Activated CD8-positive, alpha-beta memory T cell treated with anti-CD3 and anti-CD28 coated beads, Interleukin-2, amount 10 ng/mL, durations not matched to agents 7 days and 5 days (primary cell): ENCODE measurements at regions not wholly inside any gene's neighbourhood (a gene's known extent, or its start where the extent isn't known, plus 50 kb on each side); places are given as distances from the start of the nearest gene placed in this dataset.
"Not testable (repeated sequence)": the region's sequence is repeated elsewhere in the genome, so short reads cannot be mapped to it uniquely, and the experiment has no call there.

ENCODE experiments used
- ATAC-seq: fragments of 150-1000 bp; cut with Tn5 transposase; one replicate; pipeline ENCODE4 v1.10.0; 2021; ENCODE audit warnings: moderate library complexity
- CTCF ChIA-PET: fragments of 350-600 bp; sonication (Branson Sonifier 250); formaldehyde crosslinking; loops from one replicate; lab custom pipeline; 2021; ENCODE audit warnings: antibody characterized with exemption; lab: Charles Lee
- DNase-seq: peaks from one replicate; pipeline ENCODE4 v3.0.0-alpha.2; 2020
- H3K27ac Mint-ChIP-seq: one replicate; pipeline ENCODE4 v1.8.0; 2021; ENCODE audit warnings: mild to moderate bottlenecking, mixed read lengths
- H3K27me3 Mint-ChIP-seq: one replicate; pipeline ENCODE4 v1.8.0; 2021; ENCODE audit warnings: mixed read lengths
- H3K36me3 Mint-ChIP-seq: one replicate; pipeline ENCODE4 v1.8.0; 2021; ENCODE audit warnings: mild to moderate bottlenecking, mixed read lengths
- H3K4me1 Mint-ChIP-seq: one replicate; pipeline ENCODE4 v1.8.0; 2021; ENCODE audit warnings: mixed read lengths
- H3K4me3 Mint-ChIP-seq: one replicate; pipeline ENCODE4 v1.8.0; 2021; ENCODE audit warnings: mild to moderate bottlenecking, moderate library complexity, mixed read lengths
- H3K9me3 Mint-ChIP-seq: one replicate; pipeline ENCODE4 v1.8.0; 2022; ENCODE audit warnings: low read depth, mixed read lengths

GRCh38 chr2:144745424-144745823 lies 225.5 kb upstream of the ZEB2 start:
- Mint-ChIP-seq H3K27ac (no peak overlapping the region), H3K36me3 (peaks cover 1% of the 10 kb centered on the region), H3K9me3 (peaks cover 10% of the 10 kb centered on the region), H3K27me3 (no peaks in the 10 kb centered on the region), H3K4me1 (no peaks in the 10 kb centered on the region), H3K4me3 (no peak overlapping the region)
- ATAC-seq, result no peak
- CTCF ChIA-PET, result no interaction called here
- no peak for DNase-seq

- CTCF ChIA-PET, result no interaction called here
- no peak for DNase-seq
- no peak for ATAC-seq
- Mint-ChIP-seq H3K4me3 (no peak overlapping the region), H3K4me1 (no peaks in the 10 kb centered on the region), H3K27me3 (peaks cover 4% of the 10 kb centered on the region), H3K36me3 (no peaks in the 10 kb centered on the region), H3K27ac (no peak overlapping the region), H3K9me3 (no peaks in the 10 kb centered on the region)
Measured at GRCh38 chr2:144738749-144739148, 218.8 kb upstream of the ZEB2 start.

- ATAC-seq (no peak), DNase-seq (no peak)
- H3K4me3 Mint-ChIP-seq, result no peak overlapping the region
- CTCF ChIA-PET, result no interaction called here
- H3K27me3 Mint-ChIP-seq, result peaks cover 8% of the 10 kb centered on the region
- H3K36me3 Mint-ChIP-seq, result no peaks in the 10 kb centered on the region
- no peak overlapping the region for H3K27ac Mint-ChIP-seq
- H3K4me1 Mint-ChIP-seq, result no peaks in the 10 kb centered on the region
- H3K9me3 Mint-ChIP-seq, result no peaks in the 10 kb centered on the region
Measured at GRCh38 chr2:144730711-144731110, 210.8 kb upstream of the ZEB2 start.

- H3K4me3 Mint-ChIP-seq, CTCF ChIA-PET, H3K9me3 Mint-ChIP-seq, DNase-seq, H3K27me3 Mint-ChIP-seq, H3K36me3 Mint-ChIP-seq, H3K4me1 Mint-ChIP-seq, H3K27ac Mint-ChIP-seq, ATAC-seq: not testable (repeated sequence)
Measured at GRCh38 chr2:144724460-144724859, 204.5 kb upstream of the ZEB2 start.

GRCh38 chr2:144718376-144718775 lies 198.5 kb upstream of the ZEB2 start:
- H3K4me3 Mint-ChIP-seq, result no peak overlapping the region
- peaks cover 5% of the 10 kb centered on the region for H3K27me3 Mint-ChIP-seq
- CTCF ChIA-PET, result no interaction called here
- H3K9me3 Mint-ChIP-seq, result peaks cover 4% of the 10 kb centered on the region
- no peak for ATAC-seq
- H3K36me3 Mint-ChIP-seq, result peaks cover 4% of the 10 kb centered on the region
- H3K4me1 Mint-ChIP-seq, result no peaks in the 10 kb centered on the region
- no peak overlapping the region for H3K27ac Mint-ChIP-seq
- no peak for DNase-seq

DNA sequence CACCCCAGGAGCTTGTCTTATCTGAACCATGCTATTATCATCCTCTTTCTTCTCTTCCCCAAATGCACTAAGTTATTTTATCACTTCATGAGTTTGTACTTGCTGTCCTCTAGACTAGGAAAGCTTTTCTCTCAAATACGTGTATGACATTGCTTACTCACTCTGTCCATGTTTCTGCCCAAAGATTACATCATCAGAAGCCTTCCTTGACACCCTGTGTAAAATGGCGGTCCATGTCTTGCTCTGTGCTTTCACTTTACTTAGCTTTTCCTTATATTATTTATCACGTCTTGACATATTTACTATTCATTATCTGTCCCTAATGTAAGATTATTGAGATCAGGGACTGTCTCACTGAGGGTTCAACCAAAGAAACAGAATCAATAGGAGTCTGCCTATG lies 196.1 kb upstream of the ZEB2 start:
- no peak overlapping the region for H3K27ac Mint-ChIP-seq
- H3K9me3 Mint-ChIP-seq, result peaks cover 4% of the 10 kb centered on the region
- no peak overlapping the region for H3K4me3 Mint-ChIP-seq
- DNase-seq (no peak), ATAC-seq (no peak)
- H3K4me1 Mint-ChIP-seq, result no peaks in the 10 kb centered on the region
- H3K27me3 Mint-ChIP-seq, result peaks cover 8% of the 10 kb centered on the region
- peaks cover 4% of the 10 kb centered on the region for H3K36me3 Mint-ChIP-seq
- CTCF ChIA-PET, result no interaction called here

DNA sequence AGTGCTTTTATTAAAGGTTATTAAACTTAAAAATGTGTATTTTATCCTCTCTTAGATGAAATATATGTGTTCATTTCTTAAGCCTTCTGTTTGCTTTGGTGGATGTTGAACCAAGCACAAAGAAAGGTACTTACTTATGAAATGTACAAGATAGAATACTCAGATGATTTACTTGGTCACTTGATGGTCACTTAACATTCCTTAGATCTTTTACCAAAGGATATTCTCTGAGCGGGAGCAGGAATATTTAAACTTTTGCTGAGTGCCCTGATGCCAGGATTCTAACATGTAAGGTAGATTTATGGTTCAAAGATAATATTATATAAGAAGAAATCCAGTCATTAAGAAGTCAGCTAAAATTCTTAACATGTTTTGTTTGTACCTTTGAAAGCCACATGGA lies 193.5 kb upstream of the ZEB2 start:
- Mint-ChIP-seq H3K27me3 (peaks cover 13% of the 10 kb centered on the region), H3K4me3 (no peak overlapping the region), H3K36me3 (peaks cover 4% of the 10 kb centered on the region), H3K4me1 (no peaks in the 10 kb centered on the region), H3K9me3 (peaks cover 4% of the 10 kb centered on the region), H3K27ac (no peak overlapping the region)
- CTCF ChIA-PET, result no interaction called here
- no peak for ATAC-seq
- no peak for DNase-seq

- Mint-ChIP-seq H3K27me3 (peaks cover 13% of the 10 kb centered on the region), H3K27ac (no peak overlapping the region)
- CTCF ChIA-PET, result no interaction called here
Measured at GRCh38 chr2:144712550-144712940, 192.6 kb upstream of the ZEB2 start.

GRCh38 chr2:144711630-144712549 lies 192.0 kb upstream of the ZEB2 start:
- DNase-seq (no peak), ATAC-seq (no peak)
- no peak overlapping the region for H3K4me3 Mint-ChIP-seq
- no peak overlapping the region for H3K27ac Mint-ChIP-seq
- no peaks in the 10 kb centered on the region for H3K36me3 Mint-ChIP-seq
- no peaks in the 10 kb centered on the region for H3K4me1 Mint-ChIP-seq
- CTCF ChIA-PET, result no interaction called here
- H3K9me3 Mint-ChIP-seq, result no peaks in the 10 kb centered on the region
- peaks cover 15% of the 10 kb centered on the region for H3K27me3 Mint-ChIP-seq

More at GRCh38 chr2:144712550-144712940, 192.6 kb upstream of the ZEB2 start:
- ATAC-seq (no peak), DNase-seq (no peak)
- no peaks in the 10 kb centered on the region for H3K4me1 Mint-ChIP-seq
- no peak overlapping the region for H3K4me3 Mint-ChIP-seq
- no peaks in the 10 kb centered on the region for H3K36me3 Mint-ChIP-seq
- H3K9me3 Mint-ChIP-seq, result no peaks in the 10 kb centered on the region

DNA sequence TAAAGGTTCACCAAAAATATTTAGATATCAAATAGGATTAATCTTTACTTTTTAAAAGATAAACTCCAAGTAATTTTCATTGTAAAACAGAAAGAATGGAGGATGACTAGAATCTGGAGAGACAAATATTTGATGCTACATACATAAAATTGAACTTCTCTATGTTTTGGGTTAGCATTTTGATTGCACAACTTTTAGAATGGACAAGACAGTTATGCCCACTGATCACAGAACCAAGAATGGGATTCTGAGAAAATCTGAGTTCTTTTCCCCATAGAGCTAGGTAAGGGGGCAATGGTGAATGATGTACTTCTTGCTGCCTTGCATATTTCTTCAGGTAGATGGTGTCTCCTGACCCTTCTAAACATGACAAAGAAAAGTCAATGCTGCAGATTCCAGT lies 191.2 kb upstream of the ZEB2 start:
- CTCF ChIA-PET, result no interaction called here
- Mint-ChIP-seq H3K27me3 (peaks cover 19% of the 10 kb centered on the region), H3K4me3 (no peak overlapping the region), H3K36me3 (no peaks in the 10 kb centered on the region), H3K9me3 (no peaks in the 10 kb centered on the region), H3K4me1 (no peaks in the 10 kb centered on the region), H3K27ac (no peak overlapping the region)
- no peak for DNase-seq
- ATAC-seq, result no peak

- ATAC-seq, result no peak
- Mint-ChIP-seq H3K36me3 (no peaks in the 10 kb centered on the region), H3K9me3 (no peaks in the 10 kb centered on the region), H3K4me1 (no peaks in the 10 kb centered on the region), H3K27me3 (peaks cover 31% of the 10 kb centered on the region), H3K4me3 (no peak overlapping the region), H3K27ac (no peak overlapping the region)
- no peak for DNase-seq
- CTCF ChIA-PET, result no interaction called here
Measured at GRCh38 chr2:144708626-144709025, 188.7 kb upstream of the ZEB2 start.

GRCh38 chr2:144707736-144708326 lies 187.9 kb upstream of the ZEB2 start:
- no peak for ATAC-seq
- no peaks in the 10 kb centered on the region for H3K9me3 Mint-ChIP-seq
- no peak overlapping the region for H3K27ac Mint-ChIP-seq
- no peak overlapping the region for H3K4me3 Mint-ChIP-seq
- DNase-seq, result no peak
- H3K4me1 Mint-ChIP-seq, result no peaks in the 10 kb centered on the region
- CTCF ChIA-PET, result interaction anchor here (0.7 kb wide), 1 partner anchor 311 kb away, joined by 3 read pairs; no protein-coding TSS in a partner anchor
- H3K36me3 Mint-ChIP-seq, result no peaks in the 10 kb centered on the region
- peaks cover 34% of the 10 kb centered on the region for H3K27me3 Mint-ChIP-seq

DNA sequence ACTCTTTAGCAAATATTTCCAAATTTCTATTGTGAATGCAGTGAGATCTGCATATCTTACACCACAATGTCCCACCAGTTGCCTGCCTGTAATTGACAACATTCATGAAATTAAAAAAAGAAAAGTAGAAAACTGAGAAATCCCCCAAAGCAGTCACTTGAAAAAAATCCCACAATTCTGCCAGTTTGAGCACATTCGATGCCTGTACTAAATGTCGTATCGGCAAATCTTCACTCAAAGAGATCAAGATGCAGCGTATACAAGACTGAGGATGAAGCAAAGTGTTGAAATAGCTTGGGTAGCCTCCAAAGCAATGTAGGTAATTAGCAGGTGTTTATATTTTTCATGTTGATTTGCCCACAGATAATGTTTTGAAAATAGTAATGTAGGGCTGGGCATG lies 186.7 kb upstream of the ZEB2 start:
- peaks cover 34% of the 10 kb centered on the region for H3K27me3 Mint-ChIP-seq
- DNase-seq (no peak), ATAC-seq (no peak)
- no peaks in the 10 kb centered on the region for H3K4me1 Mint-ChIP-seq
- H3K4me3 Mint-ChIP-seq, result no peak overlapping the region
- H3K27ac Mint-ChIP-seq, result no peak overlapping the region
- no peaks in the 10 kb centered on the region for H3K36me3 Mint-ChIP-seq
- H3K9me3 Mint-ChIP-seq, result no peaks in the 10 kb centered on the region
- CTCF ChIA-PET, result no interaction called here
